Left lung (tissue), 4 donors: ENCODE measurements at regions not wholly inside any gene's neighbourhood (a gene's known extent, or its start where the extent isn't known, plus 50 kb on each side); places are given as distances from the start of the nearest gene placed in this dataset.

Experiments used
- ATAC-seq: fragments of 200-7000 bp; cut with Tn5 transposase; one replicate; pipeline ENCODE4 v1.9.1; 2020; ENCODE audit warnings: moderate library complexity
- DNase-seq, 4 donors: peaks; one replicate each; pipeline ENCODE4 v3.0.0-alpha.2; 2013 to 2020
- H3K27ac ChIP-seq, 2 donors: fragments of 200-600 bp; sonication (generic) in 1 of 2; one replicate each; pipeline versions ENCODE4 v1.5.0 to v1.8.0; 2020 to 2021
- H3K27me3 ChIP-seq, 2 donors: fragments of 200-600 bp; sonication (generic) in 1 of 2; one replicate each; pipeline versions ENCODE4 v1.5.0 to v1.8.0; 2020 to 2021
- H3K36me3 ChIP-seq, 2 donors: fragments of 200-600 bp; sonication (generic) in 1 of 2; one replicate each; pipeline versions ENCODE4 v1.5.0 to v1.8.0; 2020 to 2021
- H3K4me1 ChIP-seq, 2 donors: fragments of 200-600 bp; one replicate each; pipeline ENCODE4 v1.8.0; 2021
- H3K4me3 ChIP-seq, 2 donors: fragments of 200-600 bp; sonication (generic) in 1 of 2; one replicate each; pipeline versions ENCODE4 v1.5.0 to v1.8.0; 2020 to 2021; ENCODE audit warnings: mild to moderate bottlenecking in 1 of 2
- H3K9me3 ChIP-seq, 2 donors: fragments of 200-600 bp; sonication (generic) in 1 of 2; one replicate each; pipeline versions ENCODE4 v1.5.0 to v1.8.0; 2020 to 2021
- CTCF ChIP-seq, 2 donors: fragments of 200-600 bp; sonication (generic) in 1 of 2; IDR thresholded peaks; one replicate each; pipeline versions ENCODE4 v1.5.0 to v1.8.0; 2021; ENCODE audit warnings: antibody characterized with exemption in 2 of 2
- intact Hi-C, 2 donors: fragments of 100-400 bp; cut with DNase I; formaldehyde crosslinking; loops; one replicate each; pipeline versions ENCODE4 v1.11.2 to v1.14.2; 2022
- donor health status: DM: no; HTN: yes; CAD: no.
- donor health status: DM: no; HTN: no; CAD: no.

GRCh38 chr1:87744763-87745162 is 416.1 kb downstream of the LMO4 start:
- H3K27ac ChIP-seq: no peak overlapping the region
- H3K27me3 ChIP-seq: no peaks in the 10 kb centered on the region
- H3K4me1 ChIP-seq: no peaks in the 10 kb centered on the region
- no peak overlapping the region for H3K4me3 ChIP-seq
- no peaks in the 10 kb centered on the region for H3K36me3 ChIP-seq
- ATAC-seq (no peak), DNase-seq (no peak)
- intact Hi-C loops: no loop called here
- TF ChIP-seq CTCF (IDR thresholded peaks at IDR 0.05): no peak
- no peaks in the 10 kb centered on the region for H3K9me3 ChIP-seq

GRCh38 chr1:87753366-87753765 is 424.7 kb downstream of the LMO4 start:
- Histone ChIP-seq H3K4me3 (no peak overlapping the region), H3K9me3 (no peaks in the 10 kb centered on the region), H3K27me3 (no peaks in the 10 kb centered on the region), H3K4me1 (no peaks in the 10 kb centered on the region), H3K36me3 (no peaks in the 10 kb centered on the region), H3K27ac (no peak overlapping the region)
- ATAC-seq (no peak), DNase-seq (no peak)
- intact Hi-C loops: no loop called here
- TF ChIP-seq CTCF (IDR thresholded peaks at IDR 0.05): no peak

GRCh38 chr1:87754139-87754538 is 425.5 kb downstream of the LMO4 start:
- intact Hi-C loops: no loop called here
- Histone ChIP-seq H3K4me1 (no peaks in the 10 kb centered on the region), H3K27ac (no peak overlapping the region), H3K4me3 (no peak overlapping the region), H3K36me3 (no peaks in the 10 kb centered on the region), H3K27me3 (no peaks in the 10 kb centered on the region), H3K9me3 (no peaks in the 10 kb centered on the region)
- DNase-seq (no peak), ATAC-seq (no peak)
- no peak for TF ChIP-seq CTCF (IDR thresholded peaks at IDR 0.05)

GRCh38 chr1:87757676-87758075 is 429.0 kb downstream of the LMO4 start:
- Histone ChIP-seq H3K36me3 (no peaks in the 10 kb centered on the region), H3K27me3 (no peaks in the 10 kb centered on the region), H3K9me3 (no peaks in the 10 kb centered on the region), H3K4me3 (no peak overlapping the region), H3K4me1 (no peaks in the 10 kb centered on the region), H3K27ac (no peak overlapping the region)
- no peak for TF ChIP-seq CTCF (IDR thresholded peaks at IDR 0.05)
- no peak for ATAC-seq
- DNase-seq: peak in 3 of 4 donors; percentile 34 to 67 (median 34)
- intact Hi-C loops: no loop called here

GRCh38 chr1:87759421-87760087 is 430.9 kb downstream of the LMO4 start:
- DNase-seq: no peak
- Histone ChIP-seq H3K9me3 (no peaks in the 10 kb centered on the region), H3K4me3 (no peak overlapping the region), H3K27ac (no peak overlapping the region), H3K36me3 (no peaks in the 10 kb centered on the region), H3K27me3 (no peaks in the 10 kb centered on the region), H3K4me1 (no peaks in the 10 kb centered on the region)
- ATAC-seq: no peak
- no peak for TF ChIP-seq CTCF (IDR thresholded peaks at IDR 0.05)
- intact Hi-C loops: no loop called here
